WTC11 (cell line): ENCODE measurements at regions not wholly inside any gene's neighbourhood (a gene's known extent, or its start where the extent isn't known, plus 50 kb on each side); places are given as distances from the start of the nearest gene placed in this dataset.

ENCODE experiments used
- ATAC-seq: fragments of 200-7000 bp; cut with Tn5 transposase; 2 replicates; pipeline ENCODE4 v1.10.0; 2021; ENCODE audit warnings: mild to moderate bottlenecking, moderate library complexity
- CTCF ChIA-PET: fragments of 300-600 bp; sonication (Branson Sonifier 250); formaldehyde crosslinking; loops from one replicate; lab custom pipeline; 2021; ENCODE audit warnings: antibody characterized with exemption; lab: Charles Lee
- POLR2A ChIA-PET: fragments of 350-600 bp; sonication (Branson Sonifier 250); formaldehyde crosslinking; loops from one replicate; lab custom pipeline; 2021; ENCODE audit warnings: antibody characterized with exemption; lab: Charles Lee
- DNase-seq: peaks from one replicate; pipeline ENCODE4 v3.0.0; 2021; ENCODE audit warnings: low spot score
- H3K27ac Mint-ChIP-seq: 2 replicates; pipeline ENCODE4 v1.8.0; 2021; ENCODE audit warnings: mixed read lengths
- H3K27me3 Mint-ChIP-seq: 2 replicates; pipeline ENCODE4 v1.8.0; 2021; ENCODE audit warnings: low read depth, mild to moderate bottlenecking, moderate library complexity, mixed read lengths
- H3K36me3 Mint-ChIP-seq: 2 replicates; pipeline ENCODE4 v1.8.0; 2021; ENCODE audit warnings: mixed read lengths
- H3K4me1 Mint-ChIP-seq: 2 replicates; pipeline ENCODE4 v1.8.0; 2022; ENCODE audit warnings: mixed read lengths
- H3K4me3 Mint-ChIP-seq: 2 replicates; pipeline ENCODE4 v1.8.0; 2021; ENCODE audit warnings: mild to moderate bottlenecking, moderate library complexity, mixed read lengths
- H3K9me3 Mint-ChIP-seq: 2 replicates; pipeline ENCODE4 v1.8.0; 2021; ENCODE audit warnings: mixed read lengths
- ATF1 ChIP-seq: sonication (generic); formaldehyde crosslinking; IDR thresholded peaks from 2 replicates; pipeline ENCODE4 v1.8.1; 2023; ENCODE audit warnings: mild to moderate bottlenecking, moderate library complexity, missing genetic modification reagents
- ESRRA ChIP-seq: sonication (generic); formaldehyde crosslinking; IDR thresholded peaks from 2 replicates; pipeline ENCODE4 v1.8.1; 2022; ENCODE audit warnings: mild to moderate bottlenecking, missing genetic modification reagents, borderline replicate concordance
- FOXJ3 ChIP-seq: sonication (generic); formaldehyde crosslinking; IDR thresholded peaks from 2 replicates; pipeline ENCODE4 v1.9.0; 2021; ENCODE audit warnings: missing genetic modification reagents, mild to moderate bottlenecking, borderline replicate concordance
- FOXP1 ChIP-seq: sonication (generic); formaldehyde crosslinking; IDR thresholded peaks from 2 replicates; pipeline ENCODE4 v1.8.0; 2022; ENCODE audit warnings: missing genetic modification reagents, mild to moderate bottlenecking, moderate library complexity, borderline replicate concordance
- HMGA2 ChIP-seq: fragments of 250-450 bp; sonication (Bioruptor Pico); IDR thresholded peaks from 2 replicates; pipeline ENCODE4 v1.4.0; 2021; ENCODE audit warnings: mild to moderate bottlenecking, moderate library complexity
- NFATC4 ChIP-seq: fragments of 250-450 bp; sonication (Bioruptor Pico); IDR thresholded peaks from 2 replicates; pipeline ENCODE4 v1.9.0; 2021; ENCODE audit warnings: mild to moderate bottlenecking
- NFE2L1 ChIP-seq: sonication (generic); formaldehyde crosslinking; IDR thresholded peaks from 2 replicates; pipeline ENCODE4 v1.8.1; 2023; ENCODE audit warnings: missing genetic modification reagents
- NFYB ChIP-seq: sonication (generic); formaldehyde crosslinking; conservative IDR thresholded peaks from 2 replicates; pipeline ENCODE4 v1.8.0; 2022; ENCODE audit warnings: low read depth, missing genetic modification reagents
- NR2C2 ChIP-seq: sonication (generic); formaldehyde crosslinking; IDR thresholded peaks from 2 replicates; pipeline ENCODE4 v1.8.0; 2022; ENCODE audit warnings: mild to moderate bottlenecking, missing genetic modification reagents
- SMAD4 ChIP-seq: sonication (generic); formaldehyde crosslinking; IDR thresholded peaks from 2 replicates; pipeline ENCODE4 v1.8.0; 2022; ENCODE audit warnings: mild to moderate bottlenecking, missing genetic modification reagents
- SP1 ChIP-seq: sonication (generic); formaldehyde crosslinking; conservative IDR thresholded peaks from 2 replicates; pipeline ENCODE4 v1.8.1; 2022; ENCODE audit warnings: missing genetic modification reagents
- ZNF263 ChIP-seq: sonication (generic); formaldehyde crosslinking; IDR thresholded peaks from 2 replicates; pipeline ENCODE4 v1.8.1; 2022; ENCODE audit warnings: low read depth, mild to moderate bottlenecking, moderate library complexity, missing genetic modification reagents
- ZNF423 ChIP-seq: fragments of 250-450 bp; sonication (Bioruptor Pico); IDR thresholded peaks from 2 replicates; pipeline ENCODE4 v2.1.2; 2022; ENCODE audit warnings: mild to moderate bottlenecking, moderate library complexity
- TF ChIP-seq, protein P1 (sequence below): sonication (generic); formaldehyde crosslinking; IDR thresholded peaks from 2 replicates; pipeline ENCODE4 v1.8.0; 2022; ENCODE audit warnings: mild to moderate bottlenecking, missing genetic modification reagents
- TF ChIP-seq, protein P2 (sequence below): sonication (generic); formaldehyde crosslinking; conservative IDR thresholded peaks from 2 replicates; pipeline ENCODE4 v1.8.1; 2022; ENCODE audit warnings: mild to moderate bottlenecking, missing genetic modification reagents
- TF ChIP-seq, protein P3 (sequence below): fragments of 200-600 bp; IDR thresholded peaks from 2 replicates; pipeline ENCODE4 v1.8.0; 2022; ENCODE audit warnings: antibody characterized with exemption
- TF ChIP-seq, protein P4 (sequence below): sonication (generic); formaldehyde crosslinking; conservative IDR thresholded peaks from 2 replicates; pipeline ENCODE4 v1.8.1; 2023; ENCODE audit warnings: mild to moderate bottlenecking, low read depth, missing genetic modification reagents, moderate library complexity
- TF ChIP-seq, protein P5 (sequence below): sonication (generic); formaldehyde crosslinking; IDR thresholded peaks from 2 replicates; pipeline ENCODE4 v1.8.1; 2022; ENCODE audit warnings: low read depth, mild to moderate bottlenecking, moderate library complexity, missing genetic modification reagents, borderline replicate concordance
- TF ChIP-seq, protein P6 (sequence below): fragments of 250-450 bp; sonication (Bioruptor Pico); IDR thresholded peaks from 2 replicates; pipeline ENCODE4 v1.9.0; 2021; ENCODE audit warnings: mild to moderate bottlenecking
- TF ChIP-seq, protein P7 (sequence below): sonication (generic); formaldehyde crosslinking; IDR thresholded peaks from 2 replicates; pipeline ENCODE4 v1.8.1; 2023; ENCODE audit warnings: mild to moderate bottlenecking, moderate library complexity, missing genetic modification reagents
- TF ChIP-seq, protein P8 (sequence below): fragments of 250-450 bp; sonication (Bioruptor Pico); IDR thresholded peaks from 2 replicates; pipeline ENCODE4 v1.8.0; 2021; ENCODE audit warnings: mild to moderate bottlenecking

DNA sequence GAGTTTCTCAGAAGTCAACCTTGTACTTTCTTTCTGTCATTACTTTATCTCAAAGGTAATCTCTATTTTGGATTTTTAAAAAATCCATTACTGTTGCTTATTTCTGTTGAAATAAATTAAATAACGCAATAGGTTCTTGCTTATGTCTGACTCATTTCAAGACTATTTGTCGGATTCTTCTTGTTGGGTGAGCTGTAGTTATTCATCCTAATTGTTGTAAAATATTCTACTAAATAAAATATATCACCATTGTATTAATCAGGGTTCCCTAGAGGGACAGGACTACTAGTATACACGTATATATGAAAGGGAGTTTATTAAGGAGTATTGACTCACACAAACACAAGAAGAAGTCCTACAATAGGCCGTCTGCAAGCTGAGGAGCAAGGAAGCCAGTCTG, 403.9 kb upstream of the CYRIA start (continued):
- TF ChIP-seq ESRRA (no peak), SMAD4 (CRISPR knock-in tag) (no peak), NFATC4 (CRISPR knock-in tag) (no peak), ATF1 (no peak), FOXP1 (CRISPR knock-in tag) (no peak)
- TF ChIP-seq, protein P1, sequence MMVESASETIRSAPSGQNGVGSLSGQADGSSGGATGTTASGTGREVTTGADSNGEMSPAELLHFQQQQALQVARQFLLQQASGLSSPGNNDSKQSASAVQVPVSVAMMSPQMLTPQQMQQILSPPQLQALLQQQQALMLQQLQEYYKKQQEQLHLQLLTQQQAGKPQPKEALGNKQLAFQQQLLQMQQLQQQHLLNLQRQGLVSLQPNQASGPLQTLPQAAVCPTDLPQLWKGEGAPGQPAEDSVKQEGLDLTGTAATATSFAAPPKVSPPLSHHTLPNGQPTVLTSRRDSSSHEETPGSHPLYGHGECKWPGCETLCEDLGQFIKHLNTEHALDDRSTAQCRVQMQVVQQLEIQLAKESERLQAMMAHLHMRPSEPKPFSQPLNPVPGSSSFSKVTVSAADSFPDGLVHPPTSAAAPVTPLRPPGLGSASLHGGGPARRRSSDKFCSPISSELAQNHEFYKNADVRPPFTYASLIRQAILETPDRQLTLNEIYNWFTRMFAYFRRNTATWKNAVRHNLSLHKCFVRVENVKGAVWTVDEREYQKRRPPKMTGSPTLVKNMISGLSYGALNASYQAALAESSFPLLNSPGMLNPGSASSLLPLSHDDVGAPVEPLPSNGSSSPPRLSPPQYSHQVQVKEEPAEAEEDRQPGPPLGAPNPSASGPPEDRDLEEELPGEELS = no peak
- TF ChIP-seq, protein P2, sequence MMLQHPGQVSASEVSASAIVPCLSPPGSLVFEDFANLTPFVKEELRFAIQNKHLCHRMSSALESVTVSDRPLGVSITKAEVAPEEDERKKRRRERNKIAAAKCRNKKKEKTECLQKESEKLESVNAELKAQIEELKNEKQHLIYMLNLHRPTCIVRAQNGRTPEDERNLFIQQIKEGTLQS = no peak

DNA sequence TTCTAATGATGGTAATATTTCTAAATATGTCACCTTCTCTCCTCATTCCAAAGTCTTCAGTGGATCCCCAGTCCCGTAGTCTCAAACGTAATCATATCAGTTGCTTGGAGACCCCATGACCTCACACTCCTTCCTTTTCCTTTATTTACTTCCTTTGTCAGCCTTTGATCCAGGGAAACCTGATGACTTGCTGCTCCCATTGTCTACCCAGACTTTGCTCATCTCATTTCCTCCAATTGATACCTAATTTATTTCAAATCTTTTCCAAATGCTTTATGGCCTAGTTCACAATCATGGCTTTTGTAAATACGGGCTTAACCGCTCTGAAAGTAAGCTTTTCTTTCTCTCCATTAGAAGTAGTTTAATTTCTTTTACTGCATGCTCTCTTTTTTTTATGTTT, 402.4 kb upstream of the CYRIA start:
- DNase-seq = no peak
- CTCF ChIA-PET = no interaction called here
- Mint-ChIP-seq H3K27me3 (no peaks in the 10 kb centered on the region; the same call in 1 of the 2 replicates), H3K4me1 (peaks cover 10% of the 10 kb centered on the region; the same call in 1 of the 2 replicates), H3K9me3 (peaks cover 24% of the 10 kb centered on the region)
- TF ChIP-seq, protein P3, sequence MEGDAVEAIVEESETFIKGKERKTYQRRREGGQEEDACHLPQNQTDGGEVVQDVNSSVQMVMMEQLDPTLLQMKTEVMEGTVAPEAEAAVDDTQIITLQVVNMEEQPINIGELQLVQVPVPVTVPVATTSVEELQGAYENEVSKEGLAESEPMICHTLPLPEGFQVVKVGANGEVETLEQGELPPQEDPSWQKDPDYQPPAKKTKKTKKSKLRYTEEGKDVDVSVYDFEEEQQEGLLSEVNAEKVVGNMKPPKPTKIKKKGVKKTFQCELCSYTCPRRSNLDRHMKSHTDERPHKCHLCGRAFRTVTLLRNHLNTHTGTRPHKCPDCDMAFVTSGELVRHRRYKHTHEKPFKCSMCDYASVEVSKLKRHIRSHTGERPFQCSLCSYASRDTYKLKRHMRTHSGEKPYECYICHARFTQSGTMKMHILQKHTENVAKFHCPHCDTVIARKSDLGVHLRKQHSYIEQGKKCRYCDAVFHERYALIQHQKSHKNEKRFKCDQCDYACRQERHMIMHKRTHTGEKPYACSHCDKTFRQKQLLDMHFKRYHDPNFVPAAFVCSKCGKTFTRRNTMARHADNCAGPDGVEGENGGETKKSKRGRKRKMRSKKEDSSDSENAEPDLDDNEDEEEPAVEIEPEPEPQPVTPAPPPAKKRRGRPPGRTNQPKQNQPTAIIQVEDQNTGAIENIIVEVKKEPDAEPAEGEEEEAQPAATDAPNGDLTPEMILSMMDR = no peak
- TF ChIP-seq NFE2L1 (CRISPR knock-in tag) (no peak), NR2C2 (CRISPR knock-in tag) (no peak), FOXJ3 (CRISPR knock-in tag) (no peak), NFYB (no peak), SP1 (no peak), ZNF263 (CRISPR knock-in tag) (no peak), ESRRA (no peak), ZNF423 (no peak), HMGA2 (CRISPR knock-in tag) (no peak)
- TF ChIP-seq, protein P2 = no peak
- TF ChIP-seq, protein P4, sequence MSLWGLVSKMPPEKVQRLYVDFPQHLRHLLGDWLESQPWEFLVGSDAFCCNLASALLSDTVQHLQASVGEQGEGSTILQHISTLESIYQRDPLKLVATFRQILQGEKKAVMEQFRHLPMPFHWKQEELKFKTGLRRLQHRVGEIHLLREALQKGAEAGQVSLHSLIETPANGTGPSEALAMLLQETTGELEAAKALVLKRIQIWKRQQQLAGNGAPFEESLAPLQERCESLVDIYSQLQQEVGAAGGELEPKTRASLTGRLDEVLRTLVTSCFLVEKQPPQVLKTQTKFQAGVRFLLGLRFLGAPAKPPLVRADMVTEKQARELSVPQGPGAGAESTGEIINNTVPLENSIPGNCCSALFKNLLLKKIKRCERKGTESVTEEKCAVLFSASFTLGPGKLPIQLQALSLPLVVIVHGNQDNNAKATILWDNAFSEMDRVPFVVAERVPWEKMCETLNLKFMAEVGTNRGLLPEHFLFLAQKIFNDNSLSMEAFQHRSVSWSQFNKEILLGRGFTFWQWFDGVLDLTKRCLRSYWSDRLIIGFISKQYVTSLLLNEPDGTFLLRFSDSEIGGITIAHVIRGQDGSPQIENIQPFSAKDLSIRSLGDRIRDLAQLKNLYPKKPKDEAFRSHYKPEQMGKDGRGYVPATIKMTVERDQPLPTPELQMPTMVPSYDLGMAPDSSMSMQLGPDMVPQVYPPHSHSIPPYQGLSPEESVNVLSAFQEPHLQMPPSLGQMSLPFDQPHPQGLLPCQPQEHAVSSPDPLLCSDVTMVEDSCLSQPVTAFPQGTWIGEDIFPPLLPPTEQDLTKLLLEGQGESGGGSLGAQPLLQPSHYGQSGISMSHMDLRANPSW (CRISPR knock-in tag) = no peak
- TF ChIP-seq, protein P5, sequence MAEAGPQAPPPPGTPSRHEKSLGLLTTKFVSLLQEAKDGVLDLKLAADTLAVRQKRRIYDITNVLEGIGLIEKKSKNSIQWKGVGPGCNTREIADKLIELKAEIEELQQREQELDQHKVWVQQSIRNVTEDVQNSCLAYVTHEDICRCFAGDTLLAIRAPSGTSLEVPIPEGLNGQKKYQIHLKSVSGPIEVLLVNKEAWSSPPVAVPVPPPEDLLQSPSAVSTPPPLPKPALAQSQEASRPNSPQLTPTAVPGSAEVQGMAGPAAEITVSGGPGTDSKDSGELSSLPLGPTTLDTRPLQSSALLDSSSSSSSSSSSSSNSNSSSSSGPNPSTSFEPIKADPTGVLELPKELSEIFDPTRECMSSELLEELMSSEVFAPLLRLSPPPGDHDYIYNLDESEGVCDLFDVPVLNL = no peak
- TF ChIP-seq, protein P6, sequence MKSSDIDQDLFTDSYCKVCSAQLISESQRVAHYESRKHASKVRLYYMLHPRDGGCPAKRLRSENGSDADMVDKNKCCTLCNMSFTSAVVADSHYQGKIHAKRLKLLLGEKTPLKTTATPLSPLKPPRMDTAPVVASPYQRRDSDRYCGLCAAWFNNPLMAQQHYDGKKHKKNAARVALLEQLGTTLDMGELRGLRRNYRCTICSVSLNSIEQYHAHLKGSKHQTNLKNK = no peak
- TF ChIP-seq, protein P7, sequence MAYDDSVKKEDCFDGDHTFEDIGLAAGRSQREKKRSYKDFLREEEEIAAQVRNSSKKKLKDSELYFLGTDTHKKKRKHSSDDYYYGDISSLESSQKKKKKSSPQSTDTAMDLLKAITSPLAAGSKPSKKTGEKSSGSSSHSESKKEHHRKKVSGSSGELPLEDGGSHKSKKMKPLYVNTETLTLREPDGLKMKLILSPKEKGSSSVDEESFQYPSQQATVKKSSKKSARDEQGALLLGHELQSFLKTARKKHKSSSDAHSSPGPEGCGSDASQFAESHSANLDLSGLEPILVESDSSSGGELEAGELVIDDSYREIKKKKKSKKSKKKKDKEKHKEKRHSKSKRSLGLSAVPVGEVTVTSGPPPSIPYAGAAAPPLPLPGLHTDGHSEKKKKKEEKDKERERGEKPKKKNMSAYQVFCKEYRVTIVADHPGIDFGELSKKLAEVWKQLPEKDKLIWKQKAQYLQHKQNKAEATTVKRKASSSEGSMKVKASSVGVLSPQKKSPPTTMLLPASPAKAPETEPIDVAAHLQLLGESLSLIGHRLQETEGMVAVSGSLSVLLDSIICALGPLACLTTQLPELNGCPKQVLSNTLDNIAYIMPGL (CRISPR knock-in tag) = no peak
- TF ChIP-seq, protein P8, sequence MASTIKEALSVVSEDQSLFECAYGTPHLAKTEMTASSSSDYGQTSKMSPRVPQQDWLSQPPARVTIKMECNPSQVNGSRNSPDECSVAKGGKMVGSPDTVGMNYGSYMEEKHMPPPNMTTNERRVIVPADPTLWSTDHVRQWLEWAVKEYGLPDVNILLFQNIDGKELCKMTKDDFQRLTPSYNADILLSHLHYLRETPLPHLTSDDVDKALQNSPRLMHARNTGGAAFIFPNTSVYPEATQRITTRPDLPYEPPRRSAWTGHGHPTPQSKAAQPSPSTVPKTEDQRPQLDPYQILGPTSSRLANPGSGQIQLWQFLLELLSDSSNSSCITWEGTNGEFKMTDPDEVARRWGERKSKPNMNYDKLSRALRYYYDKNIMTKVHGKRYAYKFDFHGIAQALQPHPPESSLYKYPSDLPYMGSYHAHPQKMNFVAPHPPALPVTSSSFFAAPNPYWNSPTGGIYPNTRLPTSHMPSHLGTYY (CRISPR knock-in tag) = no peak
- TF ChIP-seq, all 79 proteins: peak for 0
- H3K36me3 Mint-ChIP-seq = peaks cover 19% of the 10 kb centered on the region
- POLR2A ChIA-PET = no interaction called here
- ATAC-seq = no peak
- no peak overlapping the region for H3K4me3 Mint-ChIP-seq
- H3K27ac Mint-ChIP-seq = no peak overlapping the region
